M059J (cell line): ENCODE measurements at regions not wholly inside any gene's neighbourhood (a gene's known extent, or its start where the extent isn't known, plus 50 kb on each side); places are given as distances from the start of the nearest gene placed in this dataset.
A peak's percentile ranks its signal among the peaks of the same experiment; 100 is the strongest.
"Not testable (repeated sequence)": the region's sequence is repeated elsewhere in the genome, so short reads cannot be mapped to it uniquely, and the experiment has no call there.

Source experiments
- DNase-seq: peaks from one replicate; pipeline ENCODE4 v3.0.0-alpha.2; 2012; ENCODE audit warnings: low read depth

GRCh38 chr12:89064151-89064550 lies 288.1 kb downstream of the DUSP6 start:
- DNase-seq: no peak

DNA sequence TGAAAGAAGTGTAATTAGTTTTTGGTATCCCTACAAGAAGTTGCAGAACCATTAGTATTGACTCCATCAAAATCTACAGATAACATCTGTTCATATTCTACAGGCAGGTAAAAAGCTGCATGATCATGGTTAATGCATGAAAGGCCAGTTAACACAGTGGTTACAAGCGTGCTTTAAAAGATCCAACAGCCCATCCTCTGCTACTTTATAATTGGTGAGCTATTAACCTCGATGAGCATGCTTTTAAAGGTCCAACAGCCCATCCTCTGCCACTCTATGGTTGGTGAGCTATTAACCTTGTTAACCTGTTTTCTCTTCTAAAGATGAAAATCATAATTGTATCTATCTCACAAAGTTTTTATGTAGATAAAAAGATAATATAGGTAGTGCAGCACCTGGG lies 289.3 kb downstream of the DUSP6 start:
- DNase-seq: no peak

DNA sequence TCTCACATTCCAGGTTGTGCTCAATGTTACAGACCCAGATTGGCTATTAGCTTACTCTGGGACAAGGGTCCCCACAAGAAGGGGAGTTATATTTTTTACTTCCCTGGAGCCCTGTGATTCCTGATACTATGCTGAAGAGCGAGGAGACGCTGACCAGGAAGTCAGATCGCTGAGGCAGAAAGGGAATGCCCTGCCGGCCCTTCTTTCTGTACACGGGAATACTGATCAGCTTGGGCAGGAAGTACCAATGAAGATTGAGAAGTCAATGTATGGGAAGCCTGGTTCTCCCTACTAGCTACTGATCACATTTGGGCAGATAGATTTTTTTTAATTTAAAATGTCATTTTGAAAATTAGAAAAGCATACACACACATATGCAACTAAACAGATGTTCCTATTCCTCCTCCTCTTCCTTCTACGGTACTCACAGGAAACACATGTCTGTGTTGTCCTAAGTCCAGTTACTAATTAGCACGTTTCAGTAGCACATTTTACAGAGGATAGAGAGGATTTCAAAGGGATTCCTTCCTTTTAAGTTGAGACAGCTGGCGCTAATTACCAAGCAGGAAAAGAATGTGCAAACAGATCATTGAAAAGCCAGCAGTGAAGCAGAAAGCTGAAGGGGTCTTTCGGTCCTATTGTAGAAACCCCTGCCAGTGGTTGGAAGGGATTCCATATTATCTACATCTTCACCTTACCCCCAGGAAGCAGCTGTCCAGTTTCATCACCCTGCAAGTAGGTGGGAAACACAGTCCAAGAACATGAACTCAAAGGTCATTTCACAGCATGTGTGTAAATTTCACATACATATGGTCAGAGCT lies 292.4 kb downstream of the DUSP6 start:
- no peak for DNase-seq

DNA sequence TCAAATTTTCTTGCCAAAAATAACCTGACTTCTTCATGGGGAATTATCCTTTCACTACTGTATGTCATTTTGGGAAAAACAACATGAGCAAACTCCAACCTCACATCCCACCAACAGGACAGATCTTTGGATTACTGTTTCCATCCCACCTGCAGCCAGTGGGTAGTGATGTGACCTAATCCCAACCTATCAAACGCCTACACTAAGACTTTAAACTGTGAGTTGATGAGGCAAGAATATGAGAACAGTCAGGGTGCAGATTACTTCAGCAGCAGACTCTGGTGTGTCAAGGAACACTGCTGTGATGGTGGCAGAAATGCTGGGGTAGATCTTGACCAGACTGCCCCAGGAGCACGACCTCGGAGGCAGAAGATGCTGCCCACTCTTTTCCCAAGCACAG lies 293.2 kb downstream of the DUSP6 start:
- no peak for DNase-seq

- no peak for DNase-seq
Observed at GRCh38 chr12:89058402-89058801, 293.9 kb downstream of the DUSP6 start.

DNA sequence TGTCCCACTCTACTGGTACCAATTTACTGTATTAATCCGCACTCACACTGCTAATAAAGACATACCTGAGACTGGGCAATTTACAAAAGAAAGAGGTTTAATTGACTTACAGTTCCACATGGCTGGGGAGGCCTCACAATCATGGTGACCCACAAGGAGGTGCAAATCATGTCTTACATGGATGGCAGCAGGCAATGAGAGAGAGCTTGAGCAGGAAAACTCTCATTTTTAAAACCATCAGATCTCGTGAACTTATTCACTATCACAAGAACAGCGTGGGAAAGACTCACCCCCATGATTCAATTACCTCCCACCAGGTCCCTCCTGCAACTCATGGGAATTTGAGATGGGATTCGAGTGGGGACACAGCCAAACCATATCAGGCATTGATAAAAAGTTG lies 298.5 kb downstream of the DUSP6 start:
- not testable (repeated sequence) for DNase-seq

GRCh38 chr12:89051065-89051677 lies 301.1 kb downstream of the DUSP6 start:
- peak; percentile 68 for DNase-seq

DNA sequence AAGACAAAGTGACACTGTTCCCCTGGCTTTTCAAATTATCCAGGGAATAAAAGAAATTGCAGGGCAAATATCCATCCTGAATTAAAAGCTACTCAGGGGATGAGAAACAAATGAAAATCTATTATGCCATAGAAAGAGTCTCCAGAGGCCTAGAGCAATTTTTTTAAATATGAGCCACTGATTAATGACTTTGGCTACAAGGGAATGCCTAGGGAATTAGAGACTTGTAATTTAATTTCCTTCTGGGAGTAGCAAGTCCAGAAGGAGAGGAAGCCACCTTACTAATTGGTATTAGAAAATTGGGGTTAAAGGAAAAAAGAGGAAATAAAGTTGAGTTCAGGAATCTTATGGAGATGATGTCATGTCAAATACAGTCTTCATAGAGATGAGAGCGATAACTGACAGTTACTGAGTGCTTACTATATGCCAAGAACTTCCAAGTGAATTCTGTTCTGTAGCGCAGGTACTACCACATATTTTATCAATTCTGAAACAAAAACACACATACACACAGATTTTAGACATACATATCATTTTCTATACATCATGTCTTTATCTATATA lies 304.4 kb downstream of the DUSP6 start:
- DNase-seq: no peak

- no peak for DNase-seq
Observed at GRCh38 chr12:89041078-89041477, 311.2 kb downstream of the DUSP6 start.

- peak; percentile 38 for DNase-seq
Observed at GRCh38 chr12:89040146-89040964, 311.9 kb downstream of the DUSP6 start.

- DNase-seq: no peak
Observed at GRCh38 chr12:89038831-89039512, 313.3 kb downstream of the DUSP6 start.

- DNase-seq: no peak
Observed at GRCh38 chr12:89033062-89033461, 319.2 kb downstream of the DUSP6 start.

GRCh38 chr12:89029961-89030360 lies 322.3 kb downstream of the DUSP6 start:
- DNase-seq: no peak

- no peak for DNase-seq
Observed at GRCh38 chr12:89024580-89024979, 327.7 kb downstream of the DUSP6 start.

GRCh38 chr12:89023936-89024335 lies 328.4 kb downstream of the DUSP6 start:
- no peak for DNase-seq

- DNase-seq: no peak
Observed at GRCh38 chr12:89020689-89021088, 331.6 kb downstream of the DUSP6 start.

GRCh38 chr12:89020121-89020480 lies 332.2 kb downstream of the DUSP6 start:
- no peak for DNase-seq

DNA sequence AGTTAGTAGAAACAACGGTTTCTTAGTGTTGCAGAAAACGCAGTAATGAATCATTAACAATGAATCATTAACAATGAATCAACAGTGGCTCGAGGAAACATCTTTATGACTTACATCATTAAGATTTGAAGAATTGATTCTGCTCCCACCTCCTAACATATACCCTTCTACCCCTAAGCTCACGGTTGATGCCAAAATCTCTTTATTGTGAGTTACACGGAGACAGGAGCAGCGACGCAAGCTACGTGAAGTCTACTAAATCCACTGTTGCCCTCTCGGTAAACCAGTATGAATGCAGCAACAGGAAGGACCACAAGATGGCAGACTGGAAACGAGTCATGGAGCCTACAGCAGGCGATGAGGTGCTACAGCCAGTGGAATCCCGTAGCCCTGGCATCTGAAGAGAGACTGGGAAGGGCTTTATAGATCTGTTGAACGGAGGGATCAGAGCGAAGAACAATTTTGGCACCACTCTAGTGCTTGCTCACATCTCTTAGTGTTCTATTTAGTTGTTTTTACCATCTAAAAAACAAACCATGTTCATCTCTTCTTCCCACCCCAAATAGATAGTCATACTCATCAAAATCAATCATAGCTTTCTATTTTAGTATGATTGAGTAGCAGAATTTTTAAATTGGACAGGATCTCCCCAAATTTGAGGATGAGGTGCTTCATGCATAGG lies 332.7 kb downstream of the DUSP6 start:
- DNase-seq: peak; percentile 84

DNA sequence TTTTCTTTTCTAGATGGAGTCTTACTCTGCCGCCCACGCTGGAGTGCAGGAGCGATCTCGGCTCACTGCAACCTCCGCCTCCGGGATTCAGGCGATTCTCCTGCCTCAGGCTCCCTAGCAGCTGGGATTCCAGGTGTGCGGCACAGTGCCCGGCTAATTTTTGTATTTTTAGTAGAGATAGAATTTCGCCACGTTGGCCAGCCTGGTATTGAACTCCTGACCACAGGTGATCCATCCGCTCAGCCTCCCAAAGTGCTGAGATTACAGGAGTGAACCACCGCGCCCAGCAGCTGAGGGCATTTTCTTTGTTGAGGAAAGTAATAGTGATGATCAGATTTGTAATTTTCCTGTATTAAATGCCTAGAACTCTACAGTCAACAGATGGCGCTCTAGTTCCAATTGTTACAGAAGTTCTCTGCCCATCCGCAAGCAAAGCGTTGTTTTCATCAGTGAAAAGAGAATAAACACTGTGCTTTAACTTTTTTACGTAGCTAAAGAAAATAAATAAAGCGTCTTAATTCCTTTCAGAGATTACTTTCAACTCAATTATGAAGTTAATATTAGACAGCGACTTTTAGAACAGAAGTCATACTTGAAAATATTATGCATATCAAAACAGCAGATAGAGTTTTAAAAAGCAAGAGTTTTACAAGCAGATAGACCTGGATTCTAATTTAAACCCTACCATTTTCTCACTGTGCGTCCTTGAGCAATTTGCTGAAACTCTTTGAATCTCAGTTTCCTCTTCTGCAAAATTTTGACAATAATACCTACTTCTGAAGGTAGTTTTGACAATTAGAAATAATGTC lies 335.1 kb downstream of the DUSP6 start:
- peak; percentile 77 for DNase-seq

- DNase-seq: no peak
Observed at GRCh38 chr12:89015419-89015818, 336.9 kb downstream of the DUSP6 start.
